ENCODE measurements at regions not wholly inside any gene's neighbourhood (a gene's known extent, or its start where the extent isn't known, plus 50 kb on each side); places are given as distances from the start of the nearest gene placed in this dataset.

GRCh38 chr11:119937412-119937811, 200.5 kb downstream of the TRIM29 start:
- no peaks in the 10 kb centered on the region for H3K36me3 Mint-ChIP-seq (ENCODE audit: low read depth, unreplicated experiment)
- H3K36me3 ChIP-seq (ENCODE audit: insufficient read depth, low read length) = no peaks in the 10 kb centered on the region
- no peaks in the 10 kb centered on the region for H3K4me1 Mint-ChIP-seq (ENCODE audit: low read depth, unreplicated experiment)
- peaks cover 7% of the 10 kb centered on the region for H3K9me3 Mint-ChIP-seq (ENCODE audit: unreplicated experiment)
- H3K79me2 ChIP-seq (ENCODE audit: insufficient read depth, low read length) = no peaks in the 10 kb centered on the region
- no peaks in the 10 kb centered on the region for H3K9me3 ChIP-seq (ENCODE audit: insufficient read depth, low read depth, low read length)
- no peak overlapping the region for H3K4me3 ChIP-seq (ENCODE audit: insufficient read depth, low read depth, low read length)
- H4K20me1 ChIP-seq (ENCODE audit: insufficient read depth, low read length) = no peaks in the 10 kb centered on the region
- H3K27me3 ChIP-seq (ENCODE audit: insufficient read depth, low read length) = peaks cover 19% of the 10 kb centered on the region
- no peak overlapping the region for H2AFZ ChIP-seq (ENCODE audit: low read depth, low read length)
- FAIRE-seq (no peak), DNase-seq (ENCODE audit: low read depth) (no peak)
- TF ChIP-seq, protein P1, sequence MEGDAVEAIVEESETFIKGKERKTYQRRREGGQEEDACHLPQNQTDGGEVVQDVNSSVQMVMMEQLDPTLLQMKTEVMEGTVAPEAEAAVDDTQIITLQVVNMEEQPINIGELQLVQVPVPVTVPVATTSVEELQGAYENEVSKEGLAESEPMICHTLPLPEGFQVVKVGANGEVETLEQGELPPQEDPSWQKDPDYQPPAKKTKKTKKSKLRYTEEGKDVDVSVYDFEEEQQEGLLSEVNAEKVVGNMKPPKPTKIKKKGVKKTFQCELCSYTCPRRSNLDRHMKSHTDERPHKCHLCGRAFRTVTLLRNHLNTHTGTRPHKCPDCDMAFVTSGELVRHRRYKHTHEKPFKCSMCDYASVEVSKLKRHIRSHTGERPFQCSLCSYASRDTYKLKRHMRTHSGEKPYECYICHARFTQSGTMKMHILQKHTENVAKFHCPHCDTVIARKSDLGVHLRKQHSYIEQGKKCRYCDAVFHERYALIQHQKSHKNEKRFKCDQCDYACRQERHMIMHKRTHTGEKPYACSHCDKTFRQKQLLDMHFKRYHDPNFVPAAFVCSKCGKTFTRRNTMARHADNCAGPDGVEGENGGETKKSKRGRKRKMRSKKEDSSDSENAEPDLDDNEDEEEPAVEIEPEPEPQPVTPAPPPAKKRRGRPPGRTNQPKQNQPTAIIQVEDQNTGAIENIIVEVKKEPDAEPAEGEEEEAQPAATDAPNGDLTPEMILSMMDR (IDR thresholded peaks at IDR 0.05; ENCODE audit: insufficient read depth, low read depth, low read length) = no peak
- TF ChIP-seq EZH2 (IDR thresholded peaks at IDR 0.05; ENCODE audit: insufficient read depth, low read length) = no peak
- no peak overlapping the region for H3K4me3 Mint-ChIP-seq (ENCODE audit: unreplicated experiment)
- H3K9ac ChIP-seq (ENCODE audit: low read length) = no peak overlapping the region
- H3K4me2 ChIP-seq (ENCODE audit: low read length) = no peak overlapping the region
- H3K27ac Mint-ChIP-seq (ENCODE audit: unreplicated experiment) = no peak overlapping the region
- H3K27me3 Mint-ChIP-seq (ENCODE audit: low read depth, unreplicated experiment) = peaks cover 56% of the 10 kb centered on the region
- H3K27ac ChIP-seq (ENCODE audit: low read depth, low read length) = no peak overlapping the region
- no peaks in the 10 kb centered on the region for H3K4me1 ChIP-seq (ENCODE audit: insufficient read depth, low read length)

GRCh38 chr11:119936426-119936825, 201.5 kb downstream of the TRIM29 start:
- no peaks in the 10 kb centered on the region for H4K20me1 ChIP-seq (ENCODE audit: insufficient read depth, low read length)

DNA sequence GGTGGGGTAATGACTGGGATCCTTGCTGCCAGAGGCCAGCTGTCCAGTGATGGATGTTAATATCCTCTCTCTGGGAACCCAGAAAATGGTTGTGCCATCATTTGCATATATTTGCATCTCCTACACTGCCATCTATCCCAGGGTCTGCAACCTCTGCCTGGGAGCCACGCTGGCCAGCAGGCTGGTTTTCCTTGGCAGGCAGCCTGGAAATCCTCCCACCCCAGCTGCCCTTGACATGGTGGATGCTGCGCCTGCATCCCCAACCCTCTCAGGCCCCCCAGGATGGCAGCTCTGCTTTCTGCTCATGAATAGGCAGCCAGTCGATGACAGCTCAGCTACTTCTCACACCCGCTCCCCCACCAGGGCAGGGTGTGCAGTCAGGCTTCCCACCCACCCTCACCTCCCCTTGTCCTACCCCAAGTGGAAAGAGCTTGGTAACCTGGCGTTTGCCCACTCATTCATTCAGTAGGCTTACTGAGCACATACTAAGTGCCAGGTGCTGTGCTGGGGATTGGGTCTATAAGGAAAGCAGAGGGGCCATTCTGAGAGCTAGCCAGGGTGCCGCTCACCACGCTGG, 202.5 kb downstream of the TRIM29 start:
- Histone ChIP-seq H3K9ac (ENCODE audit: low read length) (no peak overlapping the region), H3K79me2 (ENCODE audit: insufficient read depth, low read length) (no peaks in the 10 kb centered on the region), H3K27ac (ENCODE audit: low read depth, low read length) (no peak overlapping the region), H3K4me1 (ENCODE audit: insufficient read depth, low read length) (no peaks in the 10 kb centered on the region), H3K4me2 (ENCODE audit: low read length) (no peak overlapping the region), H3K4me3 (ENCODE audit: insufficient read depth, low read depth, low read length) (no peak overlapping the region), H3K36me3 (ENCODE audit: insufficient read depth, low read length) (no peaks in the 10 kb centered on the region), H2AFZ (ENCODE audit: low read depth, low read length) (no peak overlapping the region), H3K27me3 (ENCODE audit: insufficient read depth, low read length) (peaks cover 25% of the 10 kb centered on the region), H3K9me3 (ENCODE audit: insufficient read depth, low read depth, low read length) (no peaks in the 10 kb centered on the region), H4K20me1 (ENCODE audit: insufficient read depth, low read length) (no peaks in the 10 kb centered on the region)
- peaks cover 11% of the 10 kb centered on the region for H3K9me3 Mint-ChIP-seq (ENCODE audit: unreplicated experiment)
- H3K4me1 Mint-ChIP-seq (ENCODE audit: low read depth, unreplicated experiment) = no peaks in the 10 kb centered on the region
- H3K27me3 Mint-ChIP-seq (ENCODE audit: low read depth, unreplicated experiment) = peaks cover 67% of the 10 kb centered on the region
- H3K27ac Mint-ChIP-seq (ENCODE audit: unreplicated experiment) = no peak overlapping the region
- no peak overlapping the region for H3K4me3 Mint-ChIP-seq (ENCODE audit: unreplicated experiment)
- TF ChIP-seq EZH2 (IDR thresholded peaks at IDR 0.05; ENCODE audit: insufficient read depth, low read length) = no peak
- TF ChIP-seq, protein P1 (IDR thresholded peaks at IDR 0.05; ENCODE audit: insufficient read depth, low read depth, low read length) = no peak
- FAIRE-seq = no peak
- no peaks in the 10 kb centered on the region for H3K36me3 Mint-ChIP-seq (ENCODE audit: low read depth, unreplicated experiment)
- no peak for DNase-seq (ENCODE audit: low read depth)

More at GRCh38 chr11:119936426-119936825, 201.5 kb downstream of the TRIM29 start:
- no peak overlapping the region for H3K27ac Mint-ChIP-seq (ENCODE audit: unreplicated experiment)
- Histone ChIP-seq H3K4me3 (ENCODE audit: insufficient read depth, low read depth, low read length) (no peak overlapping the region), H3K9me3 (ENCODE audit: insufficient read depth, low read depth, low read length) (no peaks in the 10 kb centered on the region), H3K4me1 (ENCODE audit: insufficient read depth, low read length) (no peaks in the 10 kb centered on the region), H3K27ac (ENCODE audit: low read depth, low read length) (no peak overlapping the region), H3K4me2 (ENCODE audit: low read length) (no peak overlapping the region), H3K36me3 (ENCODE audit: insufficient read depth, low read length) (no peaks in the 10 kb centered on the region), H3K79me2 (ENCODE audit: insufficient read depth, low read length) (no peaks in the 10 kb centered on the region), H3K27me3 (ENCODE audit: insufficient read depth, low read length) (peaks cover 21% of the 10 kb centered on the region), H3K9ac (ENCODE audit: low read length) (no peak overlapping the region), H2AFZ (ENCODE audit: low read depth, low read length) (no peak overlapping the region)
- peaks cover 61% of the 10 kb centered on the region for H3K27me3 Mint-ChIP-seq (ENCODE audit: low read depth, unreplicated experiment)
- FAIRE-seq (no peak), DNase-seq (ENCODE audit: low read depth) (no peak)
- no peak overlapping the region for H3K4me3 Mint-ChIP-seq (ENCODE audit: unreplicated experiment)
- H3K36me3 Mint-ChIP-seq (ENCODE audit: low read depth, unreplicated experiment) = no peaks in the 10 kb centered on the region
- peaks cover 7% of the 10 kb centered on the region for H3K9me3 Mint-ChIP-seq (ENCODE audit: unreplicated experiment)
- TF ChIP-seq, protein P1 (IDR thresholded peaks at IDR 0.05; ENCODE audit: insufficient read depth, low read depth, low read length) = no peak
- TF ChIP-seq EZH2 (IDR thresholded peaks at IDR 0.05; ENCODE audit: insufficient read depth, low read length) = no peak
- H3K4me1 Mint-ChIP-seq (ENCODE audit: low read depth, unreplicated experiment) = no peaks in the 10 kb centered on the region

Data from astrocyte (in vitro differentiated cells and primary cell).